Medulla oblongata (tissue), 1 donor: ENCODE measurements at regions not wholly inside any gene's neighbourhood (a gene's known extent, or its start where the extent isn't known, plus 50 kb on each side); places are given as distances from the start of the nearest gene placed in this dataset.
"Not testable (repeated sequence)": the region's sequence is repeated elsewhere in the genome, so short reads cannot be mapped to it uniquely, and the experiment has no call there.

Experiments used
- DNase-seq: peaks from one replicate; pipeline ENCODE4 v3.0.0-alpha.2; 2015; ENCODE audit errors: extremely low spot score

DNA sequence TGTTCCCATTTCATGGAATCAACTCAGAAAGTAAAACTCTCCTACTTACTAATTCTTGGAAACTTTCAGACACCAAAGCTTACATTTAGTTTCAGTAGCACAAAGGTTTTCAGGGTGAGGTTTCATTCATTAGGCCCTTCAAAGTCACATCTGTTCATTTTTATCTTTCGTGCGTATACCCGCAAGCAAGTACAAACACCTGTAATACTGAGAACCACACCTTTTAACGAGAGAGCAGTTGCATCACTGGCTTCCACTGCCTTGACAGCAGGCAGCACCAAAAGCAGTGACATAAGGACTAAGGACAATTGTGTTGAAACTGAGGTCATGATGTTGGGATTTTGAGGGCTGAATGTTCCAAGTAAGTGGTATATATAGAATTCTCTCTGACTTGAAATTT is 60.5 kb downstream of the GOLGA6L22 start:
- not testable (repeated sequence) for DNase-seq

DNA sequence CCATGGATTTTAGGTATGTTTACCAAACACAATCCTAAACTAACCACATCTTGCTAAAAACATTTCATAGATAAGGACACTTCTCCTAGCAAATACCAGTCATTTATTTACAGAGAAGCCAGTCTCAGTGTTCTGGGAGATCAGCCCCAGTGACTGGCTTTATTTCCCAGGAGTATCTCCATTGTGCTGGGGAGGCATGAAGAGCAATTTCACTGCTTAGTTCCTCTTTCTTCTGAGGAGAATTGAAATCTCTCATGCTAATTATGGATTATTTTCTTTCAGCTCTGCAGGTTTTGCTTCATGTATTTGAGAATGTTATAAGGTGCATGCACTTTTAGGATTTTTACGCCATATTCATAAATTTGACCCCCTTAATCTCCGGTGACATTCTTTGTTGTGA is 67.8 kb downstream of the GOLGA6L22 start:
- DNase-seq: not testable (repeated sequence)

GRCh38 chr15:22527016-22527415 is 68.3 kb downstream of the GOLGA6L22 start:
- not testable (repeated sequence) for DNase-seq

DNA sequence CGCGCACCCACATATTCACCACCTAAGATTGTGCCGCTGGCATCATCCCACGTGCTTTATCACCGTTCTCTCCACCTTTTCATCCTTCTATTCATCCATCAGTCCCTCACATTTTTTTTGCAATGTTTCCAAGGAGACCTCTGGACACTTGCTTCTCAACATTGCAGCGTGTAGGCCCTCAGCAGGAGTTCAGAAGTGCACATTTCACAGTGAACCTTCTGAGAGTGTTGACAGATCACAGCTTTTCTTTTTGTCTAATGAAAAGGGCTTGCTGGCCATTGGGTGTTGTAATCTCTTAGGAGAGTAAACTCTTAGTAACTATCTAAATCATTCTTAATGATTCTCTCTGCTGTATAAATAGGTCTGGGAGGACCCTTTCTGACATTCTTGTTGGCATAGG is 70.5 kb downstream of the GOLGA6L22 start:
- DNase-seq: not testable (repeated sequence)

DNA sequence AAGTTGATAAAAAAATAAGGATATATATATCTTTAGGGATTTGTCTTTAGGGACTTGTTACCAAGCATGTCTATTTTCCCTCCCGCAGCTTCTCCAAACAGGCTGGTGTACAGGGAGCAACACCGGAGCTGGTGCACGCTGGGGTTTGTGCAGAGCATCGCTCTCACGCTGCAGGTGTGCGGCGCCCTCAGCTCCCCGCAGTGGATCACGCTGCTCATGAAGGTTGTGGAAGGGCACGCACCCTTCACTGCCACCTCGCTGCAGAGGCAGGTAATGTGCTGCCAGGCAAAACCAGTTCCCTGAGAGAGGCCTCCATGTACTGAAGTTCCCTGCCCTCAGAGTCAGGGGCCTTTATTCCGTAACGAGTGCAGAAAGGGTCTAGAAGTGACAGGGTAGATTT is 101.0 kb downstream of the GOLGA6L22 start:
- not testable (repeated sequence) for DNase-seq

DNA sequence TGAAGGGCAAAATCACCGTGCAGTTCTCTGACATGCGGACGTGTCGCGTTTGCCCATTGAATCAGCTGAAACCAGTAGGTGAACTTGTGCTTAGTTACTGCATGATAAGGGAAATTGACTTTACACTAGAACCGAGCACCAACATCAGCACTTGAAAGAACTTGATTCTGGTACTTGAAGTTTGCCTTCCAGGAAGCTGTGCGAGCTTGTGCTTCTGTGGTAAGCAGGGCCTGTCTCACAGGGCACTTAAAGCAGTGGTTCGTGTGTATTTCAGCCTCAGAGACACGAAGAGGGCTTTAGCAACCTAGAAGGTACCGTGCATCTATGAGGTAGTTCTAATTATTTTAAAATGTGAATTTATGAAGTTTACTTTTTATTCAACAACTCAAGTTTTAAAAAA is 103.0 kb downstream of the GOLGA6L22 start:
- not testable (repeated sequence) for DNase-seq

DNA sequence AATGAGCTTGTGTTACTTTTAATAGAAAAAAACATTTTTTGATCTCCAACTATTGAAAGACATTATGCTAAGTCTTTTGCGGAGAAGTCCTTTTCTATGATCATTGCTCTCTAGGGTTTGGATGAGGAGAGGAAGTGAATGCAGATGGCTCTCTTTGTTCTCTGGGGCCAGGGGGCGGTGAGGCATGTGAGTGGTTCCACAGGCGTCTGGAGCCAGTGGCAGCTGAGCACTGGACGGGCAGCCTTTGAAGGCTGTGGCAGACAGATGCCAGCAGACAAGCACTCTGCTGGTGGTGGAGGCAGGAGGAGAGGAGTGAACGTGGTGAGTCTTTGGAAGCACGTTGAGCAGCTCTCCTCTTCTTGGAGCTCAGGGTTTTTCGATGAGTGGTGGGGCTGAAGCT is 107.8 kb downstream of the GOLGA6L22 start:
- not testable (repeated sequence) for DNase-seq

DNA sequence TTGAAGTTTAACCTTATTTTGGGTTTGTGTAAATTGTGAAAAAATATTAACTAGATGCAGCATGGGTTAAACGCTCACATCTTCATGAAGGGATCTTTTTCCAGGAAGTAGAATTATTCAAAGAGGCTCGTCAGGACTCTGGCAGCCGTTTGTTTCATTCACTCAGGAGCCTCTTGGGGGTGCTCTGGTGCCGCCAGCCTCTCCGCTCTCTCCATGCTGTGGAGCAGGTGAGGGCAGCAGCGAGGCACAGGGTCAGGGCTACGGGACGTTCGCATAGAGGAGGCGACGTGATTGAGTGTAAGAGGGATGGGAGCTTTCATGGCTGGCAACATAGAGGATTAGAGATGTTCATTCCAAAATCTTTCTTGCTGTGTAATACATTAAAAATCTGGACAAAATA is 110.8 kb downstream of the GOLGA6L22 start:
- not testable (repeated sequence) for DNase-seq

DNA sequence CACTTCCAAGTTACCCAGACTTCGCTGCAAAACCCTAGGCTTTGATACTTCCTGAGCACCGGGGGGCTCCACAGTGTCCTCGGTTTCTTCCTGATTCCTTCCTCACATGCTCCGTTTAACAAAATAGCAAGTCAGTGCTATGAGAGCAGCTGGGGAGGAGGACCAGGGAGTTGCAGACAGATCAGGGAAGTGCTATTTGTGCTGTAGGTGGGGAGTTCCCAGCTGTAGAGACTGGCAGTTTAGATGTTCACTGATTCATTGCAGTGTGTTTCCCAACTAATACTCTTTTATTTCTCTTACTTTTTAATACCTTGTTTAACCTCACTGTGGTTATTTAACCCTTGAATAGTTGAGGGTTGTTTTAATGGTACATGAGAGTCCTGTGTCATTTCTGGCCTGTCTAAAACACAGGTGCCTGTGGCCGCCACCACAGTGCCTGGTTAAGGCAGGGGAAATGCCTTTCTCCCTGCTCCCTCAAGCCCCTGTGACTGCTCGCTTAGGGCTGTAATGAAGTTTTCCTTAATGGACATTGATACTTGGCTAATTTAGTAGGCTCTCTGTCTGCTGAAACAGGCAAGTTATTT is 113.5 kb downstream of the GOLGA6L22 start:
- not testable (repeated sequence) for DNase-seq

- peak; percentile 1 for DNase-seq
These were observed 114.1 kb downstream of the GOLGA6L22 start for GRCh38 chr15:22572792-22573191.

DNA sequence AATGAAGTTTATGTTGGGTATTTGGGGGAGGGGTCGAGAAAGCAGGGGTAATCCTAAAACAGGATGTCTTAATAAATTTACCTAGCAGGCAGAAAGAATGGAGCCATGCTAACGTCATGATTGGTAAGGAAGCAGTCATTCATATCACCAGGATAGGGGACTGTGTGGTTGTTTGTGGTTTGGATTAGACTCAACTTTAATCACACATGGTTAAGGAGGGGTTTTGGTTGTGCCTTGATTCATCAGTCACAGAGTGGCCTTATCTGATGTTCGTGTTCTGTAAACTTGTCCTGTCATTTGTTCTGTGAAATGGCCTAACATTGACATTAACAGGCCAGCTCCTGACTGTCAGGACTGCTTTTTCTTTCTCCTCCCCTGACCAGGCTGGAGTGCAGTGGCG is 119.1 kb downstream of the GOLGA6L22 start:
- DNase-seq: not testable (repeated sequence)

DNA sequence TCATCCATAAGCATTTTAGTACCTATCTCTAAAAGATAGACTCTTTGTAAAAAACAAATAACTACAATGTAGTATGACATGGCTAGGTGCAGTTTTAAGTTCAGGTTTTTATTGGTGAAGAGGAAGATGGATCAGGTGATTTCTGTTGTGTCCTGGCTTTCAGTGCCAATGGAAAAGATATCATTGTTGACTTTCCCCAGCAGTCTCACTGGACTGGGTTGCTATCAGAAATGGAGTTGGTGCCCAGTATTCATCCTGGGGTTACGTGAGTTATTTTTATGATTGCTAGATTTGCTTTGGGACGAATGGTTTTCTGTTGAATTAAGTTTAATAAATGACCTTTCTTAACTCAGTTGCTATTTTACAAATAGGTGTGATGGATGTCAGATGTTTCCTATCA is 120.5 kb downstream of the GOLGA6L22 start:
- DNase-seq: not testable (repeated sequence)

- DNase-seq: not testable (repeated sequence)
These were observed 128.7 kb downstream of the GOLGA6L22 start for GRCh38 chr15:22587391-22587790.

- DNase-seq: not testable (repeated sequence)
These were observed 139.8 kb downstream of the GOLGA6L22 start for GRCh38 chr15:22598552-22598951.

- DNase-seq: not testable (repeated sequence)
These were observed 141.0 kb downstream of the GOLGA6L22 start for GRCh38 chr15:22599526-22600320.

DNA sequence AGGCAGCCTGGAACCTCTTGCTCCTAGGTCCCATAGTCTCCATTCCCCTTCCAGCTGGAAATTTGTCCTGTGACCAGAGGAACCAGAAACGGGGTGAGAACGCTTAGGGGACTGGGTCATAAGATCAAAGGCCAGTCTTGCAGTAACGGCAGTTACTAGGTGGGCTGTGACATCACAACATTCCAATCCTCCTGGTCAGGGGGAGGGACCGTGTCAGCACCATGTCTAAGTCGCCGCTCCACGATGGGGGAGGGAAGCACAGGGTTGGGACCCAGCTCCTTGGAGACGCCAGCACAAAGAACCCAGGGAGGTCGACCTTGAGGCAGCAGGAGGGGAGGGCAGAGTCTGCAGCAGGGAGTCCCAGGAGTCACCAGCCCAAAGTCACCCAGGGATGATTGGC is 158.3 kb downstream of the GOLGA6L22 start:
- DNase-seq: not testable (repeated sequence)

DNA sequence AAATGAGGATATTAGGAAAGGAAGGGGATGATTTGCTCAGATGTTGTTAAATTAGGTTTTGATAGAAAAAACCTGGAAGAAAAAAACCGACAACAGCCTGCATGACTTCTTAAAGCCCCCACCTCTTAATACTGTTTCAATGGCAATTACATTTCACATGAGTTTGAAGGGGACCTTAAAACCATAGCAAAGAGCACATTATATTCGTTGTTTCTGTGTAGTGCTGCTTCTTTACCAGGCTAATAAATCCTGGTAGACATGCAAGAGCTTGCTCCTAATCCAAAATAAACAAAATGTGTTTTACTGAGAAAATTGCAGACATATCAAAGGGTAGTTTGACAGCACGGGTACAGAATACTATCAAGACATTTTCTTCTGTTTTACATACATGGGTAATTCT is 154.7 kb upstream of the NIPA1 start:
- DNase-seq: not testable (repeated sequence)

DNA sequence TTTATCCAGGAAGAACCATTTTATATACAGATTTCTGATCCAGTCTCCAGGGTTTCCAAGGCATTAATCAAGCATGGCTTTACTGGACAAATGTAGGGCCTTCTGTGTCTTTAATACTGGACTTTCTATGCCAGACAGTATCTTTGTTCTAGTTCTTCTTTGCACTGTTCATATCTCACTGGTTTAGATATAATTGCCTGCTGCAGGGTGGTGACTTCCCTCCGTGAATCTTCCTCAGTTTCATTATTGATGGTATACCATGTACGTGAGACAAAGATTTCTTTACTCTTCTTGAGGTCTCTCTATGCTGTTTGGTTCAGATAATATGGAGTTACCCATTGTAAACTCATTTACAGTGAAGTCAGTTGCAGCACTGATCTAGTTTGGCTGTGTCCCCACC is 146.5 kb upstream of the NIPA1 start:
- not testable (repeated sequence) for DNase-seq

DNA sequence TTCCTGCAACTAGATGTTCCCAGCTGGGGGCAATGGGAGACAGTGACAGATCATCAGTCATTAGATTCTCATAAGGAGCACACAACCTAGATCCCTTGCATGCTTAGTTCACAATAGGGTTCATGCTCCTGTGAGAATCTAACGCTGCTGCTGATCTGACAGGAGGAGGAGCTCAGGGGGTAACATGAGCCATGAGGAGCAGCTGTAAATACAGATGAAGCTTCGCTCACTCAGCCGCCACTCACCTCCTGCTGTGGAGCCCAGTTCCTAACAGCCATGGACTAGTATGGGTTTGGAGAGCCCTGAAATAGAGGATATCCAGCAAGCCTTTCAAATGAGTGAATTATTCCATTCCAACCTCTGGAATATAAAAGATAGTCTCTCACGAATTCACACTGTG is 137.0 kb upstream of the NIPA1 start:
- DNase-seq: not testable (repeated sequence)

- not testable (repeated sequence) for DNase-seq
These were observed 135.3 kb upstream of the NIPA1 start for GRCh38 chr15:22651179-22651578.

DNA sequence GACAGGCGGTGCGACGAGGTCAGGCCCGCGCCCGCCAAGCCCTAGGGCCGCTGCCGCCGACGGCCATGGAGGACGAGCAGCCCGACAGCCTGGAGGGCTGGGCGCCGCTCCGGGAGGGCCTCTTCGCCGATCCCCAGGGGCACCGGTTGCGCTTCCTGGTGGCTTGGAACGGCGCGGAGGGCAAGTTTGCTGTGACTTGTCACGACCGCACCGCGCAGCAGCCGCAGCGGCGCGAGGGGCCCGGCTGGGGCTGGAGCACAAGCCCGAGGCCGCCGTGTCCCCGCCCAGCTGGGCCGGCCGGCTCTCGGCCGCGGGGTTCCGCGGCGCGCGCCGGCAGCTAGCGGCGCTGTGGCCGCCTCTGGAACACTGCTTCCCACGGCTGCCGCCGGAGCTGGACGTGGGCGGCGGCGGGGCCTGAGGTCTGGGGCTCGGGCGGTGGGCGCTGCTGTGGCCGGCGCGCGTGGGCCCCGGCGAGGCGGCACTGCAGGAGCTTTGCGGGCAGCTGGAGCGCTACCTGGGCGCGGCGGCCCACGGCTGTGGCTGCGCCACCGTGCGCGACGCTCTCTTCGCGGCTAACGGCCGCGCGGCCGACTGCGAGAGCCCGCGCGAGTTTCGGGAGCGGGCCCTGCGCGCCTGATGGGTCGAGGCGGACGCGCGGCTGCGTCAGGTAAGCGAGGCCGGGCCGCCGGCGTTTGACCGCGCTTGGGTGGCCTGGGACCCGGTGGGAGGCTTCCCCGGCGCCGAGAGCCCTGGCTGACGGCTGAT is 122.0 kb upstream of the NIPA1 start:
- DNase-seq: not testable (repeated sequence)

GRCh38 chr15:22665059-22665702 is 121.3 kb upstream of the NIPA1 start:
- peak; percentile 36 for DNase-seq
